ENCODE measurements at regions not wholly inside any gene's neighbourhood (a gene's known extent, or its start where the extent isn't known, plus 50 kb on each side); places are given as distances from the start of the nearest gene placed in this dataset.

DNA sequence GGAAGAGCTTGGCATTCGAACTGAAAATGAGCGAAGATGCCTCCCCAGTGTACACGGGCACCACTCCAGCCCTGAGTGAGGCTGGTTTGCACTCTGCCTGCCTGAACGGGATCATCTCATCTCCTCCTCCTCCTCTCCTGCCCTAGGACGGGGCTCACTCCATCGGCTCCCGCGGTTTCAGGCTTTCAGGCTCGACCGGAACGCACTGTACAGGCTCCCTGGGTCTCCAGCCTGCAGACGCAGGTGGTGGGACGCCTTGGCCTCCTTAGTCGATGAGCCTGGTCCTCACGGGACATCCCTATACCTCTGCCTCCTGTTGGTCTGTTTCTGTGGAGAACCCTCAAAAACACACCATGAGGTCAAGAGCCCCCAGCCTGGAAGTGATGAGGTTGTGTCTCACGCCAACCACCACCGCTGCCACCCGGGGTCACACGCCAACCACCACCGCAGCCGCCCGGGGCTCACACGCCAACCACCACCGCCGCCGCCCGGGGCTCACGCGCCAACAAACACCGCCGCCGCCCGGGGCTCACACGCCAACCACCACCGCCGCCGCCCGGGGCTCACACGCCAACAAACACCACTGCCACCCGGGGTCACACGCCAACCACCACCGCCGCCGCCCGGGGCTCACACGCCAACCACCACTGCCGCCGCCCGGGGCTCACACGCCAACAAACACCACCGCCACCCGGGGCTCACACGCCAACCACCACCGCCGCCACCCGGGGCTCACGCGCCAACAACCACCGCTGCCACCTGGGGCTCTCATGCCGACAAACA, 56.3 kb downstream of the FOXL3 start:
- TF ChIP-seq, protein P1, sequence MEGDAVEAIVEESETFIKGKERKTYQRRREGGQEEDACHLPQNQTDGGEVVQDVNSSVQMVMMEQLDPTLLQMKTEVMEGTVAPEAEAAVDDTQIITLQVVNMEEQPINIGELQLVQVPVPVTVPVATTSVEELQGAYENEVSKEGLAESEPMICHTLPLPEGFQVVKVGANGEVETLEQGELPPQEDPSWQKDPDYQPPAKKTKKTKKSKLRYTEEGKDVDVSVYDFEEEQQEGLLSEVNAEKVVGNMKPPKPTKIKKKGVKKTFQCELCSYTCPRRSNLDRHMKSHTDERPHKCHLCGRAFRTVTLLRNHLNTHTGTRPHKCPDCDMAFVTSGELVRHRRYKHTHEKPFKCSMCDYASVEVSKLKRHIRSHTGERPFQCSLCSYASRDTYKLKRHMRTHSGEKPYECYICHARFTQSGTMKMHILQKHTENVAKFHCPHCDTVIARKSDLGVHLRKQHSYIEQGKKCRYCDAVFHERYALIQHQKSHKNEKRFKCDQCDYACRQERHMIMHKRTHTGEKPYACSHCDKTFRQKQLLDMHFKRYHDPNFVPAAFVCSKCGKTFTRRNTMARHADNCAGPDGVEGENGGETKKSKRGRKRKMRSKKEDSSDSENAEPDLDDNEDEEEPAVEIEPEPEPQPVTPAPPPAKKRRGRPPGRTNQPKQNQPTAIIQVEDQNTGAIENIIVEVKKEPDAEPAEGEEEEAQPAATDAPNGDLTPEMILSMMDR (conservative IDR thresholded peaks at IDR 0.05) = no peak
- no peak overlapping the region for H3K27ac ChIP-seq

DNA sequence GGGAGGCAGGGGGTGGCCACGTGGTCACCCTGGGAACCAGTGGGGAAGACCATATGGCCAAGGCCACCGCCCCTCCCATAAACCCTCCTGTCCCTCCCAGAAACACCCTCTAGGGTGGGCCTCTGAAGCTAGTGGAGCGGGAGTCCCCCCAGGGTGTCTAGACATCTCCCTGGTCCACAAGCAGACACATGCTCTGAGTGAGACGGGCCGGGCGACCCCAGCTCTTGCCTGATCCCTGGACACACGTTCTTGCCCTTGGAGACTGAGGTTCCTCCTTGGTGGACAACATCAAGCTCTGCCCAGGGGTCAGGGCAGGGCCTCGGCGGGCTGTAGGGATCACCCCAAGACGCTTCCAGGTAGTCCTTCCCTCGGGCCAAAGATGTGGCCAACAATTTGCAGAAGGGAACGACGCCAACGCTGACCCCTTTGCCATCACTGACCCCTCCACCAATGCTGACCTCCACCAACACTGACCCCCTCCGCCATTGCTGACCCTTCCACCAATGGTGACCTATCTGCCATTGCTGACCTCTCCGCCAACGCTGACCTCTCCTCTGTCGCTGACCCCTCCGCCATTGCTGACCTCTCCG, 57.1 kb downstream of the FOXL3 start:
- TF ChIP-seq, protein P1 (conservative IDR thresholded peaks at IDR 0.05) = no peak
- no peak overlapping the region for H3K27ac ChIP-seq

- TF ChIP-seq, protein P1 (conservative IDR thresholded peaks at IDR 0.05) = no peak
- H3K27ac ChIP-seq = peak overlapping the region; percentile 68; the same call in 1 of the 2 replicates
These were observed 57.9 kb downstream of the FOXL3 start for GRCh38 chr7:347644-348479.

- TF ChIP-seq, protein P1 (conservative IDR thresholded peaks at IDR 0.05) = no peak
- peak overlapping the region; percentile 68 for H3K27ac ChIP-seq
These were observed 58.5 kb downstream of the FOXL3 start for GRCh38 chr7:348480-348844.

DNA sequence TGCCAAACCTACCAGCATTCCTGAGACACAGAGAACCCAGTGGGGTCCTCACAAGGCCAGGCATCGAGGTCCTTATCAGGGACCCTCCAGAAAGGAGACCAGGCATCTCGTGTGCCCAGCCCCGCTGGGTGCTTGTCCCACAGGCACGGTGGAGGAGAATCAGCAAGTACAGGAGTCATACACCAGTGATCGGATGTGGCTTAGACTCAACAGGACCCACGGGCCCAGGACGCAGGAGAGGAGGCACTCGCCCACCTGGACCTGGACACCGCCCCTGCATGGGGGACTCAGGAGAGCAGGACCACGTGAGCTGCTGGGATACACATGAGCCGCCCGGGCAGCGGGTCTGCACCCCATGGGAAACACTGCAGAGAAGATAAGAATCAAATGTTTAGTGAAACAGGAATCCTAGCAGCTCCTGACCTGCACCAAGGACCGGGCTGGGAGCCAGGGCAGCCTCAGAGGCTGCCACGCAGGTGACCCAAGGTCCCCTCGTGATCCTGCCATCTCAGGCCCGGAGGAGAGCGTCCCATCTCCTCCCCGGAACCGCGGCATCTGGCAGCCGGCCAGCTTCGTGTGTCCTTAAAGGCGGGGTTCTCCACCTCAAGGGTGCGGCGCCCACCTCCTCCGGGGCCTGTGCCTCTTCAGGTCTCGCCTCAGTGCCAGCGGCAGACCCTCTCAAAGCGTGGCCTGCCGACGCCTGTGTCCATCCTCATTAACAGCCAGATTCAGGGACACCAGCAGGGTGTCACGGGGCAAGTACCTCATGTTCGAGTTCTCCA, 59.2 kb downstream of the FOXL3 start:
- peak overlapping the region; percentile 68 for H3K27ac ChIP-seq
- TF ChIP-seq, protein P1 (conservative IDR thresholded peaks at IDR 0.05) = no peak

GRCh38 chr7:351256-351655, 61.3 kb downstream of the FOXL3 start:
- TF ChIP-seq, protein P1 (conservative IDR thresholded peaks at IDR 0.05) = no peak
- H3K27ac ChIP-seq = no peak overlapping the region
